K562 (cell line): ENCODE measurements at regions not wholly inside any gene's neighbourhood (a gene's known extent, or its start where the extent isn't known, plus 50 kb on each side); places are given as distances from the start of the nearest gene placed in this dataset.
"Not testable (repeated sequence)": the region's sequence is repeated elsewhere in the genome, so short reads cannot be mapped to it uniquely, and the experiment has no call there.

Experiments
- EP300 ChIP-seq: IDR thresholded peaks from 2 replicates; pipeline ENCODE4 v1.6.1; 2012; ENCODE audit warnings: low read length, improper control_type of control experiment
- KAT2B ChIP-seq: IDR thresholded peaks from one replicate; pipeline ENCODE4 v1.6.1; 2012; ENCODE audit warnings: low read depth, mild to moderate bottlenecking, control low read depth, inconsistent platforms, low read length, moderate library complexity
- POLR2A ChIP-seq: fragments of 450-650 bp; conservative IDR thresholded peaks from 2 replicates; pipeline ENCODE4 v1.6.1; 2016
- RFX5 ChIP-seq: IDR thresholded peaks from 2 replicates; pipeline ENCODE4 v1.6.1; 2011; ENCODE audit warnings: low read depth, mild to moderate bottlenecking, improper control_type of control experiment, low read length
- ZFX ChIP-seq: sonication (generic); formaldehyde crosslinking; IDR thresholded peaks from 2 replicates; pipeline ENCODE4 v1.8.0; 2022; ENCODE audit warnings: mild to moderate bottlenecking, missing genetic modification reagents, moderate library complexity

DNA sequence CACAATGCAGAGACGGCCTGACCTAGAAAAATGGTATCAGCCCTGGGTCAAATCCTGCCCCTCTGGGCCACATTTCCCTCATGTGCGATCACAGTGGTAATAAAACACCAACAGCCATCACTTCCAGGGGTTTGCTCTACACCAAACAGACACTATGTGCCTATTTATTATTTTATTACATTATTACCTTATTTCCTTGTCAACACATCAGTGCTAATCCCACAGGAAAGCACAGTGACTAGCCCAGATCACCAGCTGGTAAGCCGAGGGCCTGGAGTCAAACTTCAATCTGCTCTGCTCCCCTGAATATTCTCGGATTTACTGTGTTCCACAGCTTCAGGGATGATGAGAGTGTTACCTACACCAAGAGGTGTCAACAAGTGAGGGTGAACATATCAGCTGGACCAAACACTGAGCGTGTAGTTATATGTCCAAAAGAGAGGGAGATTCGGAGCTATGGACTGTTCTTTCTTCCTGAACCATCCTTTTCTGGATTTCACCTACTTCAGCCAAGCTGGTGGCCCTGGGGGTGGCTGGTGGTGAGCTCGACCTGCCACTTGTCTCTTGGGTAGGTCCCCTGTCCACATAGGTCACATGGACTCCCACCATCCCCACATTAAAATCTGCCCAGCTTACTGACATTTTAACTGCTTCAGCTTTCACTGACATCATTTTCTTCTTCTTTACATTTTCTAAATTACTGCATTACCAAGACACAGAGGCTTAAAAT, 198.9 kb downstream of the ANKRD30B start:
- not testable (repeated sequence) for TF ChIP-seq EP300, POLR2A, ZFX, RFX5, KAT2B
